M059J (cell line): ENCODE measurements at regions not wholly inside any gene's neighbourhood (a gene's known extent, or its start where the extent isn't known, plus 50 kb on each side); places are given as distances from the start of the nearest gene placed in this dataset.

ENCODE experiments used
- DNase-seq: peaks from one replicate; pipeline ENCODE4 v3.0.0-alpha.2; 2012; ENCODE audit warnings: low read depth

DNA sequence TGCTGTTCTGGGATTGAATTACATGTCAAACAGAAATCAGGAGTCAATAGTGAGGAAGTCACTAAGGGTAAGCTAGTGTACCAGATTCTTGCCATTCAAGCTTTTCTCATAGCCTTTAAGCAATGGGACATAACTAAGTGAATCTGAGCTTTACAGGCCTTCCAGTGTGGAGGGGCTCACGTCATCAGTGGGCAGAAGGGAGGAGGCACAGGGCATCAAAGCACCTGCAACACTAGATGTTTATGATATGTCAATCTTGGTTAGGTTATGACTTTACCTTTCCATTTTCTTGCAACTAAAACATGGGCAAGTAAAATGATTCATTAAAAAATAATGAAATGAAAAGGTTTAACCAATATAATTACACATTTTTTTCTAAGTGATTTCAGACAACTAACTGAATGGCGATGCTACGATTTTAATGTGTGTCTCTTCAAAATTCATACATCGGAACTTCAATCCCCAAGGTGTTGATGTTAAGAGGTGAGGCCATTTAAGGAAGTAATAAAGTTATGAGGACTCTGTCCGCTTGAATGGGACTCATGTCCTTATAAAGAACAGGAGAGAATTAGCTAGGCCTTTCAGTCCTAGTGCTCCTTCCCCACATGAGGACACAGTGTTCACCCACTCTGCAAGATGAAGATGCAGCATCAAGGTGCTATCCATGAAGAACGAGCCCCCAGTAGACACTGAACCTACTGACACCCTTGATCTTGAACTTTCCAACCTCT, 1169.2 kb upstream of the NXPH2 start:
- no peak for DNase-seq

- no peak for DNase-seq
These were observed 1166.5 kb upstream of the NXPH2 start for GRCh38 chr2:139946690-139947089.

- no peak for DNase-seq
These were observed 1160.5 kb upstream of the NXPH2 start for GRCh38 chr2:139940686-139941085.

GRCh38 chr2:139925903-139926302, 1145.7 kb upstream of the NXPH2 start:
- no peak for DNase-seq

- no peak for DNase-seq
These were observed 1143.9 kb upstream of the NXPH2 start for GRCh38 chr2:139924070-139924469.

GRCh38 chr2:139918982-139919381, 1138.8 kb upstream of the NXPH2 start:
- no peak for DNase-seq

- no peak for DNase-seq
These were observed 1137.6 kb upstream of the NXPH2 start for GRCh38 chr2:139917690-139918384.

- DNase-seq: no peak
These were observed 1136.6 kb upstream of the NXPH2 start for GRCh38 chr2:139916822-139917221.

GRCh38 chr2:139911160-139911559, 1131.0 kb upstream of the NXPH2 start:
- DNase-seq: no peak

DNA sequence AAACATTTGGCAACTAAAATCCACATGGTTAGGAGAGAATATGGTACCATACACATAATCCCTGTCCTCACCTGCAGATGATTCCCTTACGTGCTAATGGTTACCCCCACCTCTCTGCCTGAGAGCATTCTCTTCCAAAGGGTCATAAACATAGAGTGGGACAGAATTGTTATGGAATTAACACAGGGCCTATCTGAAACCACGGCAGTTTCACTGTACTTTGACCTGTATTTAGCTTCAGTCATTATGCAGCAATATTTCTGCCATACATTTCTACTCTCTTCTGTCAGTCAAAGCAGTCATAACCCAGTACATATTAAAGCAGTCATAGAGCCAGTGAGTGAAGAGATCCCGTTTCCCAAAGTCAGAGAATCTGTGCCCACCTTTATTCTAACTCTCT, 1128.9 kb upstream of the NXPH2 start:
- DNase-seq: no peak

GRCh38 chr2:139905624-139906023, 1125.4 kb upstream of the NXPH2 start:
- DNase-seq: no peak

GRCh38 chr2:139891636-139892035, 1111.4 kb upstream of the NXPH2 start:
- DNase-seq: no peak

DNA sequence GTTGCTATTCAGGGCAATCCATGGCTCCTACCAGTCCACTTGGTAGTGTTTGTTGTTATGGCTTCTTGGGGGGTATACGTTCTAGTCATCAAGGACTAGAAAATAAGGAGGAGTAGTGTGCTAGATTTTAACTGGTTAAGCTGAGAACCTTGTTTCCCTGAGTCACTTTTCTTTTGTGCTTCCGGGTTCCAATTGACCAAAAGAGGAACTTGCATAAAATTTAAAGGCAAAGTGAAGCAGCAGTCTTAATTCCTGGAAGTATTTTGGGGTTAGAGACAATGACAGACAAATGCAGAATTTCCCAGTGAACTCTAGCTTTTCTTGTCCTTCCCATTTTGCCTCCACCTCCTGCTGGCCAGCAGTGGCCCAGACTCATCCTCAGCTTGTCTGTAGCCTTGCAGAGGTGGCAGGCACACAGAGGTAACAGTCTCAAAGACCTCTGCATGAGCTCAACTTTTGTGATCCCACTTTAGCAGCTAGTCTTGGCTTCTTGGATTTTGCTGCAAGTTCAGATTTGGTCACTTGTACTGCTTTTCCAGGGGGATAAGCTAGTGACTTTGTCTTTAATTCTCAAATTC, 1105.8 kb upstream of the NXPH2 start:
- no peak for DNase-seq

GRCh38 chr2:139876964-139877363, 1096.8 kb upstream of the NXPH2 start:
- no peak for DNase-seq

- no peak for DNase-seq
These were observed 1096.1 kb upstream of the NXPH2 start for GRCh38 chr2:139876321-139876720.

DNA sequence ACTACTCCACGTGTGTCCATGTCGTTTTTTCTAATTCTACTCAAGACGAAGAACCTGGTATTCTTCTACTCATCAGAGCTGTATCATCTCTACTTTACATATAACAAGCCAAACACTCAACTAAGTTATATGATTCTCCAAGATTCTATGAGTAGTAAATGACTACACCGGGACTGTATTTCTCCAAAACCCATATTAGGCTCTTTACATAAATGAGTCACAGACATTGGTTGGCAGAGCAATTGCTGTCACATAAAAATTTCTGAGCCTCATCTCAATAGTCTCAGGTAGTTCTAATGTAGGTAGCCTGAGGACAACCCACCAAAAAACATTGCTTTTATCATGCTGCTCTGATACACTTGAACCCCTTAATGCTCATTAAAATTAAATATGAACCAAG, 1092.3 kb upstream of the NXPH2 start:
- no peak for DNase-seq

DNA sequence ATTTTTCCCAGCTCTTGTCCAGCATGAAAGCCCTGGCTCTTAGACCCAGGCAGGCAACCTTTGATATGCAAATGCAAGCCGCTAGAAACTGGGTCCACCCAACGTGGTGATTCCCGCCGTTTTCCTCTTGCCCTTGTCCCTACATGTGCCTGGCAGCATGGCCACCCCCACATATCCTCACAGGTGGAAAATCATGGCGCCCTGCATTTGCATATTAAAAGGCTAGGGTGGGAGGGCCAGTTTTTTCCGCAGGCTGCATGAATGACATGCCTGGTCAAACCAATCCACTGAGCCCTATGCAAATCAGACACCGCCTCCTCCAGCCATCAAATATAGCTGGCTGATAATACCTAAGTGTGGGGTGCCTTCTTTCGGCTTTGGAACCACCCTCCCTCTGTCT, 1091.8 kb upstream of the NXPH2 start:
- no peak for DNase-seq

DNA sequence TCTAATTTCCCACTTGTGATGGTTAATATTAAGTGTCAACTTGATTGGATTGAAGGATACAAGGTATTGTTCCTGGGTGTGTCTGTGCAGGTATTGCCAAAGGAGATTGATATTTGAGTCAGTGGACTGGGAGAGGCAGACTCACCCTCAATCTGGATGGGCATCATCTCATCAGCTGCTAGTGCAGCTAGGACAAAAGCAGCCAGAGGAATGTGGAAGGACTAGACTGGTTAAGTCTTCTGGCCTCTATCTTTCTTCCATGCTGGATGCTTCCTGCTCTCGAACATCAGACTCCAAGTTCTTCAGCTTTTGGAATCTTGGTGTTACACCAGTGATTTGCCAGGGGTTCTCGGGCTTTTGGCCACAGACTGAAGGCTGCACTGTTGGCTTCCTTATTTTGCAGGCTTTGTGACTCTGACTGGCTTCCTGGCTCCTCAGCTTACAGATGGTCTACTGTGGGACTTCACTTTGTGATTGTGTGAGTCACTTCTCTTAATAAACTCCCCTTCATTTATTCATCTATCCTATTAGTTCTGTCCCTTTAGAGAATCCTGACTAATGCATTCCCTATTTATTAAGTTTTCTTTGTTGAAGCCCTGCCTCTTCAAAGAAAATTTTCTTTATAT, 1087.5 kb upstream of the NXPH2 start:
- no peak for DNase-seq

GRCh38 chr2:139864821-139865302, 1084.7 kb upstream of the NXPH2 start:
- DNase-seq: no peak

DNA sequence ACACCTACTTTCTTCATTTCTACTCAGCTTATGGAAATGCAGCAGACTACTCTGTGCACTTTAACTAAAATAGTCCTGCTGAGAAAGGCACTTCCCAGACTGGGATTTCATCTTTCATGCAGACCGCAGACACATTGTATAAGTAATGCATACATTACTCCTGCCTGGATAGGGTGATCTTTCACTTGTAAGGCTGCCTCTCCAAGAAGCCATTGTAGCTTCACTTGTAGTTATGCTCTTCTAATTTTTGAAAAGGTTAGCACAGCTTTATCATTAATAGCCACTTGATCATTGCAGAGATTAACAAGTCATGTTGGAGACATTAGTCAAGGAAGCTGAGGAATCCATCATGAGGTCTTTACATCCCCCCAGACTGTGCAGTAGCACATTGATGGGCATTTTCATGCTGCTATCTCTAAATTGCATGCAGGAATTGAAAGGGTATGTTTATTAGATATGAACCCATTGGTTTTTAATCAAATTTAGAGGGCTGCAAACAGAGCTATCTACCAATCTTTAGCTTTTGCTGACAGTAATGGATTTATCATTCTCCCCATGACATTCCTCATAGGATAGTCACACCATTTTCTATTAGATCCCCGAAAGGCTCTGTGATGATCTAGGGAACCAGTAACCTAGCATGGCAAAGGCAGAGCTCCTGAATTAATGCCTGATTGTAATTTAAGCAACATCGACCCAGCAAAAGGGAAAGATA, 1074.7 kb upstream of the NXPH2 start:
- DNase-seq: no peak

DNA sequence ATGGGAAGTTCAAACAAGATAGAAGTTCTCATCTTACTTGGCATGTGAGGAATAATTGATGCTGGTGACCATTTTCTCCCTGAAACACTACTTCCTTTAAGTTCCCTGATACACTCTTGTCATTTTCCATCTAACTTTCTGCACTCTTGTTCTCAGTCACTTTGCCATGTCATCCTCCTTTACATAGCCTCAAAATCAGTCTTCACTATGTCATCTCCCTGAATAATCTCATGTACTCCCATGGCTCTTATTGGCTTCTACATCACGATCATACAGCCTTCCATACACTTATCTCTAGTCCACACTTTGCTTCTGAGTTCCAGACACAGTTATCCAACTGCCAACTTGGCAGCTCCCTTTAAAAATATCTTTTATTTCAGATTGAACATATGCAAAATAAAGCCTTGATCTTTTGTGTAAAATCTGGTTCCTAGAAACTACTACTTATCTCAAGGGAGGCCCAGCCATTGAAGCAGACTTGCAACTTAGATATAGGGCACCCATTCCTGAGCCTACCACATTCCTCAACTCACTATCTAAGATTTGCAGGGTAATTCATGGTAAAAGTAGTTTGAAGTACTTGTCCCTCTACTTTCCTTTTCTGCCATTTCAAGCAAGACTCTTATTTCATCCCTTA, 1070.2 kb upstream of the NXPH2 start:
- DNase-seq: no peak
